Thoracic aorta (tissue), 2 donors: ENCODE measurements at regions not wholly inside any gene's neighbourhood (a gene's known extent, or its start where the extent isn't known, plus 50 kb on each side); places are given as distances from the start of the nearest gene placed in this dataset.

ENCODE experiments used
- ATAC-seq: fragments of 150-250 bp; one replicate; pipeline ENCODE4 v1.8.0; 2017; ENCODE audit warnings: low read depth; ENCODE audit not compliant: insufficient number of reproducible peaks, low FRiP score
- DNase-seq: peaks from one replicate; pipeline ENCODE4 v3.0.0-alpha.2; 2020; ENCODE audit warnings: low spot score
- H3K27ac ChIP-seq, 2 donors: fragments of 200-600 bp; sonication (generic); 1 replicate in 1 of 2; 2 replicates in 1 of 2; pipeline ENCODE4 v1.5.1; 2016; ENCODE audit warnings: mild to moderate bottlenecking in 2 of 2, moderate library complexity in 2 of 2
- H3K27me3 ChIP-seq: fragments of 200-600 bp; sonication (generic); replicated peaks from 2 replicates; pipeline ENCODE4 v1.6.0; 2016; ENCODE audit warnings: mild to moderate bottlenecking; ENCODE audit not compliant: insufficient read depth
- H3K36me3 ChIP-seq: fragments of 200-600 bp; sonication (generic); one replicate; pipeline ENCODE4 v1.5.1; 2016
- H3K4me1 ChIP-seq, 2 donors: fragments of 200-600 bp; sonication (generic); 1 replicate in 1 of 2; 2 replicates in 1 of 2; pipeline versions ENCODE4 v1.5.1 to v1.6.0; 2016; ENCODE audit warnings: low read depth in 2 of 2, mild to moderate bottlenecking in 1 of 2; ENCODE audit not compliant: control insufficient read depth in 1 of 2
- H3K4me3 ChIP-seq: fragments of 200-600 bp; sonication (generic); 2 replicates; pipeline ENCODE4 v1.5.1; 2016; ENCODE audit warnings: mild to moderate bottlenecking
- H3K9me3 ChIP-seq: fragments of 200-600 bp; sonication (generic); 2 replicates; pipeline ENCODE4 v1.5.1; 2016
- TF ChIP-seq, protein P1 (sequence below): fragments of 200-600 bp; sonication (generic); IDR thresholded peaks from one replicate; pipeline ENCODE4 v1.5.1; 2019; ENCODE audit warnings: antibody characterized with exemption

DNA sequence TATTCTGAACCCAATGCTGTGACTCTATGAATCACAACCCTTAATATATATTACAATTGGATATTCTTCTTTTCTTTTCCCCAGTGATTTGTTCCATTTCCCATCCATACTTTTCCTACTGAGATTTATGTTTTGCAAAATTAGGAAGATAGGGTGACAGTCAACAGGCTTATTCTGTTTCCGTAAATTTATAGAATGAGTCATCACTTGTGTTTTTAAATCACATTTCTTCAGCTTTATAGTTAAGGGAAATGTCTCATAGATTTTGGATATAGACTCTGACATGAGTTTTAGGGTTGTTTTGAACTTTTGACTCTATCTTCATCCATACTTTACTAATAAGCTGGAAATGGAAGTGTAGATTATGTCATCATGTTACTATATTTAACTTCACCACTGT lies 661.6 kb upstream of the FBXO33 start:
- no peak for DNase-seq
- Histone ChIP-seq H3K27me3 (no peaks in the 10 kb centered on the region), H3K4me1 (no peaks in the 10 kb centered on the region), H3K36me3 (no peaks in the 10 kb centered on the region), H3K27ac (no peak overlapping the region), H3K9me3 (no peaks in the 10 kb centered on the region), H3K4me3 (no peak overlapping the region)
- TF ChIP-seq, protein P1, sequence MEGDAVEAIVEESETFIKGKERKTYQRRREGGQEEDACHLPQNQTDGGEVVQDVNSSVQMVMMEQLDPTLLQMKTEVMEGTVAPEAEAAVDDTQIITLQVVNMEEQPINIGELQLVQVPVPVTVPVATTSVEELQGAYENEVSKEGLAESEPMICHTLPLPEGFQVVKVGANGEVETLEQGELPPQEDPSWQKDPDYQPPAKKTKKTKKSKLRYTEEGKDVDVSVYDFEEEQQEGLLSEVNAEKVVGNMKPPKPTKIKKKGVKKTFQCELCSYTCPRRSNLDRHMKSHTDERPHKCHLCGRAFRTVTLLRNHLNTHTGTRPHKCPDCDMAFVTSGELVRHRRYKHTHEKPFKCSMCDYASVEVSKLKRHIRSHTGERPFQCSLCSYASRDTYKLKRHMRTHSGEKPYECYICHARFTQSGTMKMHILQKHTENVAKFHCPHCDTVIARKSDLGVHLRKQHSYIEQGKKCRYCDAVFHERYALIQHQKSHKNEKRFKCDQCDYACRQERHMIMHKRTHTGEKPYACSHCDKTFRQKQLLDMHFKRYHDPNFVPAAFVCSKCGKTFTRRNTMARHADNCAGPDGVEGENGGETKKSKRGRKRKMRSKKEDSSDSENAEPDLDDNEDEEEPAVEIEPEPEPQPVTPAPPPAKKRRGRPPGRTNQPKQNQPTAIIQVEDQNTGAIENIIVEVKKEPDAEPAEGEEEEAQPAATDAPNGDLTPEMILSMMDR: no peak
- no peak for ATAC-seq

- Histone ChIP-seq H3K27ac (no peak overlapping the region), H3K36me3 (no peaks in the 10 kb centered on the region), H3K4me1 (no peaks in the 10 kb centered on the region), H3K4me3 (no peak overlapping the region), H3K9me3 (peaks cover 3% of the 10 kb centered on the region), H3K27me3 (no peaks in the 10 kb centered on the region)
- ATAC-seq: no peak
- DNase-seq: no peak
- TF ChIP-seq, protein P1: no peak
Observed at GRCh38 chr14:40074169-40074568, 641.9 kb upstream of the FBXO33 start.

DNA sequence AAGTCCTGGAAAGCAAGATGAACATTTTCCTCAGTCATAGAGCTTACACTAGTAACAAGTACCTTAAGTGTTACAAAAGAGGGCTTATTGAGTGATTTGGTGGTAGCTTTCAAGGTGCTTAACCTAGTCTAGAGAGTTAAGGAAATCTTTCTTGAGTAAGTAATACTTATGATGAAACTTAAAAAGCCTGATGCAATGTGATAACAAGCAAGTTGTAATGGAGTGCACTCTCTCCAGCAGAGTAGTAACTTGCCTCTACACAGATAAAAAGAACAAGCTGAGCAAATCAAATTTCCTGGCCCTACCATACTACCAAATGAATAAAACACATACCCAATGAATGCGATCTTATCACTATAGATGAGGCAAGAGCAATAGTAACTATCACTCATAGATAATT lies 639.9 kb upstream of the FBXO33 start:
- no peaks in the 10 kb centered on the region for H3K27me3 ChIP-seq
- ATAC-seq (no peak), DNase-seq (no peak)
- no peak overlapping the region for H3K27ac ChIP-seq
- H3K9me3 ChIP-seq: peaks cover 3% of the 10 kb centered on the region
- no peaks in the 10 kb centered on the region for H3K4me1 ChIP-seq
- H3K4me3 ChIP-seq: no peak overlapping the region
- TF ChIP-seq, protein P1: no peak
- H3K36me3 ChIP-seq: no peaks in the 10 kb centered on the region

- Histone ChIP-seq H3K36me3 (no peaks in the 10 kb centered on the region), H3K9me3 (no peaks in the 10 kb centered on the region), H3K4me1 (no peaks in the 10 kb centered on the region), H3K4me3 (no peak overlapping the region), H3K27me3 (no peaks in the 10 kb centered on the region), H3K27ac (no peak overlapping the region)
- no peak for DNase-seq
- TF ChIP-seq, protein P1: no peak
- no peak for ATAC-seq
Observed at GRCh38 chr14:40058901-40059897, 627.0 kb upstream of the FBXO33 start.

DNA sequence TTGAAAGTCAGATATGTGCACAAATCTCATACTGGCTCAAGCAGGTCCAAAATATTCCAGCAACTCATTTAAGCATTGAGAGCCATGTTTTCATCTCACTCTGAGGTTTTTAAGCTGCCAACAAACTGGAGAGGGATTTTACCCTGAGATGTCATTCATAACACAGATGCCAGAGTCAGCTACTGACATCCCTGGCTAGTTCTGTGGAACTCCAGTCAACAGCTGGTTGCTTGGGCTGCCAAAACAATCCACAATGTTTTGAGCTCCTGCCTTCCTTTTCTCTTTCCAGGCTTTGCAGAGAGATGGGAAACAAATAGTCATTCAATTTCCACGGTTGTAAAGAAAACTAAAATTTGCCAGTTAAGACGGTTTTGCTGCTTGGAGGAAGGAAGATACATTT lies 621.2 kb upstream of the FBXO33 start:
- no peaks in the 10 kb centered on the region for H3K36me3 ChIP-seq
- H3K4me3 ChIP-seq: no peak overlapping the region
- DNase-seq: no peak
- no peaks in the 10 kb centered on the region for H3K27me3 ChIP-seq
- no peak overlapping the region for H3K27ac ChIP-seq
- no peaks in the 10 kb centered on the region for H3K4me1 ChIP-seq
- ATAC-seq: no peak
- no peaks in the 10 kb centered on the region for H3K9me3 ChIP-seq
- TF ChIP-seq, protein P1: no peak
